ENCODE measurements at regions not wholly inside any gene's neighbourhood (a gene's known extent, or its start where the extent isn't known, plus 50 kb on each side); places are given as distances from the start of the nearest gene placed in this dataset.

DNA sequence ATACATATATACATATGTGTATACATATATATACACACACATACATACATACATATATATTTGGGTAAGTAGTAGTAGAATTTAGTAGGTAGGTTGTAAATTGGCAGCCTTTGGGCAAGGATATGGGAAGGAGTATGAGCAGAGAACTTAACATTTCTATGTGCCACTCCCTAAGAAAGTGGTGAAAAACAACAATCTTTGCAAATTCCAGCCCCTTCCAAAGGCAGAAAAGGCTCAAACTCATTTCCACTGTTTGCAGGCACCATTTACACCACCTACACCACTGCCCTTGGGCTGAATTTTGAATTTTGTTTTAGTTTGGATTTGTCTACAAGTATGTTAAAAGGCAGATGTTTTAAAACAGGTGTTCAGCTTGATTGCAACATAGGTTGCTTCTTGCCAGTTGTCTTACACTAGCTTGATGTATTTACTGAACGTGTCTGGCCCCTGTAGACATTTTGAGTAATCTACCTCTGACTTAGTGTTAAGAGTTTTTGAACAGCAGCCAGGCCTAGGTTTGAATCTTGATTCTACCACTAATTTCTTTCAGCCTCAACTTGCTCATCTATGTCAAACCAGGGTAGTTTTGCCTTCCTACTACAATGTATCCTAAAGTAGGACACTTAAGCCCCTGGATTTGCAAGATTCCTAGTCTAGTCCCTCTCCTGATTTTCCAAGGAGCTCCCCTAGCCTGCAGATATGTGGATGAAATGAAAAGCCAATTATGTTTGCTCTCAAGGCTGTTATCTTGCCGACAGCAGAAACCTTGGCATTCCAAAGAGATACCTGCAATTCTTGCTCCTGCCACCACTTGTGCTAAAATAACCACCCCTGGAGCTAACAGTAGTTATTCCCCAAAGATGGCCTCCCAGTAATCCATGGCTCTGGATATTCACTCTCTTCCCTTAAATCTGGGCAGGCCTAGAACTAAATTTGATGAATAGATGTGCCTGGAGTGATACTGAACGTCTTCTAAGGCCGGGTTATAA is 156.2 kb upstream of the SLC44A1 start:
- no peak overlapping the region for H3K27ac ChIP-seq (ENCODE audit: low read length)
- in situ Hi-C loops (cut with HindIII; ENCODE audit: low pct_unique_long_range_greater_than_20kb, low sequenced_read_pairs), result no loop called here
- ATAC-seq (no peak), DNase-seq (ENCODE audit: low read depth, low spot score) (no peak)
- ChIA-PET CTCF (no interaction called here), POLR2A (no interaction called here)
- no peaks in the 10 kb centered on the region for H3K4me1 ChIP-seq (ENCODE audit: control insufficient read depth, insufficient read depth, low read length)
- TF ChIP-seq SIN3A (IDR thresholded peaks at IDR 0.05; ENCODE audit: borderline replicate concordance, insufficient read depth, low read depth, low read length) (no peak), POLR2AphosphoS5 (IDR thresholded peaks at IDR 0.05; ENCODE audit: low read depth, low read length) (no peak), REST (IDR thresholded peaks at IDR 0.05; ENCODE audit: insufficient read depth in 1 of 2, low read depth in 2 of 2, low read length in 1 of 2) (no peak), TCF7L2 (IDR thresholded peaks at IDR 0.05; ENCODE audit: low read depth, low read length) (no peak), CTCF (IDR thresholded peaks at IDR 0.05) (no peak)
- intact Hi-C loops (cut with micrococcal nuclease; ENCODE audit: unreplicated experiment), result no loop called here
- H3K4me3 ChIP-seq (ENCODE audit: low read depth in 2 of 2, low read length in 2 of 2), result no peak overlapping the region
- no peaks in the 10 kb centered on the region for H3K36me3 ChIP-seq (ENCODE audit: control insufficient read depth, insufficient read depth, low read length)
- no TSS peak for BruUV-seq (replicated peaks)
- no peaks in the 10 kb centered on the region for H3K9me3 ChIP-seq (ENCODE audit: control insufficient read depth, insufficient read depth, low read depth, low read length)
- H3K27me3 ChIP-seq (ENCODE audit: control insufficient read depth, insufficient read depth, low read length), result no peaks in the 10 kb centered on the region

DNA sequence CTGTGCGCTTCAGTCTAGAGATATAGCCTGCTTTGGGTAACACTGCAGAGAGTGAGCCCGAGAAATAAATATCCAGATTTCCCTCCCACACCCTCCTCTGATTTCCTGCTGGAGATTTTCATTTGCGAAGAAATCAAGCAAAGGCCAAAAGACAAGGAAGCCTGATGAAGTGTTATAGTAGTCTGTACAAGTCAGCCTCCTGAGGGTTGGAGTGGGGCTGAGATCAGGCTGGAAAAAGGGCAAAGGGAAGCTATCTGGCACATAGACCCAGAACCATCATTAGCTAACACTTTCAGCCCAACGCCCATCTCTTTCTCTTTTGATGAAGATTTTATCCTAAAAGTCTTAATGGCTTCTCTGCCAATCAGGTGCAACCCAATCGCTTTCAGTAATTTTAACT is 154.6 kb upstream of the SLC44A1 start:
- DNase-seq (ENCODE audit: low read depth, low spot score) (no peak), ATAC-seq (no peak)
- in situ Hi-C loops (cut with HindIII; ENCODE audit: low pct_unique_long_range_greater_than_20kb, low sequenced_read_pairs) (no loop called here), intact Hi-C loops (cut with micrococcal nuclease; ENCODE audit: unreplicated experiment) (no loop called here)
- POLR2A ChIA-PET, result no interaction called here
- Histone ChIP-seq H3K27me3 (ENCODE audit: control insufficient read depth, insufficient read depth, low read length) (no peaks in the 10 kb centered on the region), H3K36me3 (ENCODE audit: control insufficient read depth, insufficient read depth, low read length) (no peaks in the 10 kb centered on the region), H3K9me3 (ENCODE audit: control insufficient read depth, insufficient read depth, low read depth, low read length) (no peaks in the 10 kb centered on the region), H3K4me3 (ENCODE audit: low read depth in 2 of 2, low read length in 2 of 2) (no peak overlapping the region), H3K4me1 (ENCODE audit: control insufficient read depth, insufficient read depth, low read length) (no peaks in the 10 kb centered on the region), H3K27ac (ENCODE audit: low read length) (no peak overlapping the region)
- CTCF ChIA-PET, result no interaction called here
- BruUV-seq (replicated peaks), result no TSS peak
- TF ChIP-seq POLR2AphosphoS5 (IDR thresholded peaks at IDR 0.05; ENCODE audit: low read depth, low read length), result no peak
- TF ChIP-seq CTCF (IDR thresholded peaks at IDR 0.05), result no peak
- TF ChIP-seq REST (IDR thresholded peaks at IDR 0.05; ENCODE audit: insufficient read depth in 1 of 2, low read depth in 2 of 2, low read length in 1 of 2), result no peak
- no peak for TF ChIP-seq SIN3A (IDR thresholded peaks at IDR 0.05; ENCODE audit: borderline replicate concordance, insufficient read depth, low read depth, low read length)
- TF ChIP-seq TCF7L2 (IDR thresholded peaks at IDR 0.05; ENCODE audit: low read depth, low read length), result no peak
